Activated naive CD4-positive, alpha-beta T cell treated with anti-CD3 and anti-CD28 coated beads, Interleukin-2, amount 50 U/mL, for 16 hours (primary cell): ENCODE measurements at regions not wholly inside any gene's neighbourhood (a gene's known extent, or its start where the extent isn't known, plus 50 kb on each side); places are given as distances from the start of the nearest gene placed in this dataset.
"Not testable (repeated sequence)": the region's sequence is repeated elsewhere in the genome, so short reads cannot be mapped to it uniquely, and the experiment has no call there.

ENCODE experiments used
- DNase-seq: peaks from one replicate; pipeline ENCODE4 v3.0.0-alpha.2; 2020

GRCh38 chr3:187533797-187534196 is 136.4 kb downstream of the SST start:
- no peak for DNase-seq

- DNase-seq: no peak
Measured at GRCh38 chr3:187531831-187532230, 138.4 kb downstream of the SST start.

- DNase-seq: no peak
Measured at GRCh38 chr3:187522890-187523289, 147.3 kb downstream of the SST start.

DNA sequence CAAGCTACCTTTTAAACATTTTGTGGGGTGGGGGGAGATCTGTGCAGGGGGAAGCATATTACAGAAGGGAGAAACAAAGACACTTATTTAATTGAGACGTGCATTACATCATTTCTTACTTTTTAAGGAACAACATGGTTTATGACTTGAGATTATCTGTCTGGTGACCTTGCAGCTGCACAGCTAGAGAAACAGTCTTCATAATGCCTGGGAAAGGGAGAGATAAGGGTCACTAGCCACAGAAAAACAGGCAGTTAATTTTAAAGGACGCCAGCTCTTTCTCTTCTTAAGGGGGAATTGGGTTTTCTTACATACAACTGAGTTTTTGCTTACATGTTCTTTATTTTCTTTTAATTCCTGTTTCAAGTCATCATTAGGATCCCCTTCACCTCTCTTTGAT is 147.9 kb downstream of the SST start:
- DNase-seq: no peak

- no peak for DNase-seq
Measured at GRCh38 chr3:187521546-187521945, 148.6 kb downstream of the SST start.

DNA sequence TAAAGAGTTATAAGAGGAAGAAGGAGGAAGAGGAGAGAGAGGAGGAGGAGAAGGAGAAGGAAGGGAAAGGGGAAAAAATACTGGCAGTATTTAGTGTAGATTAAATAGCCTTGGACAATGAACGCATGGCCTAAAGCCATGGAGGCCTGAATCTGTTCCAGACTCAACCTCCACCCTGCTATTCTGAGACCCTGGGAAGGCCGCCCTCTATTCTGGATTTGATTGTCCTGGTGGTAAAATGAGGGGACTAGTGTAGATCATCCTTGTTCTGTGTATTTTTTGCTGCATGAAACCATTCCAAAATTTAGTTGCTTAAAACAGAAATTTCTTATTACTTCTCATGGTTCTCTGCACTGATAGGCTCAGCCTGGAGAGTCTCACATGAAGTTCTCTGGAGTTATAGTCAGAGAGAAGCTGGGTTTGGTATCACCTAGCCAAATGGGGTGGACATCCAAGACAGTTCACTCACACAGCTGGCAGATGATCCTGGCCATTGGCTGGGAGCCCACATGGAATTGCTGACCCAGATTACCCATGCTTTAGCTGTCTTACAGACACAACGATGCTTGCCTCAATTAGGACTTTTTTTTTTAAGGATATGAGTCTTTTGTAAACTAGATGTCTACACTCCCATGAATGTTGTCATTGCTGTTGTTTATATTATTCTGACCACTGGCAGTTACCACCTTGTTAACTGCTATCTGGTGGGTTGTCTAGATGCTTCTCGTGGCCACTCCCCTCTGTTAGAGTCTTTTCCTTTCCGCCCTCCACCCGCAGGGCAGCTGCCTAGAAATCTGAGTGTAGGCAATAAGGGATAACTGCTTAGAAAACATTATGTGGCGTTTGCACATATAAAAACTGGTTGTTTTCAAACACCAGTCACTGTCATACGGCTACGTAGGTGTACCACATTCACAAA is 149.9 kb downstream of the SST start:
- DNase-seq: no peak

GRCh38 chr3:187519428-187519890 is 150.7 kb downstream of the SST start:
- no peak for DNase-seq

GRCh38 chr3:187518616-187519015 is 150.4 kb downstream of the RTP4 start:
- no peak for DNase-seq

GRCh38 chr3:187518207-187518606 is 150.0 kb downstream of the RTP4 start:
- DNase-seq: no peak

GRCh38 chr3:187516446-187517185 is 148.4 kb downstream of the RTP4 start:
- DNase-seq: no peak

DNA sequence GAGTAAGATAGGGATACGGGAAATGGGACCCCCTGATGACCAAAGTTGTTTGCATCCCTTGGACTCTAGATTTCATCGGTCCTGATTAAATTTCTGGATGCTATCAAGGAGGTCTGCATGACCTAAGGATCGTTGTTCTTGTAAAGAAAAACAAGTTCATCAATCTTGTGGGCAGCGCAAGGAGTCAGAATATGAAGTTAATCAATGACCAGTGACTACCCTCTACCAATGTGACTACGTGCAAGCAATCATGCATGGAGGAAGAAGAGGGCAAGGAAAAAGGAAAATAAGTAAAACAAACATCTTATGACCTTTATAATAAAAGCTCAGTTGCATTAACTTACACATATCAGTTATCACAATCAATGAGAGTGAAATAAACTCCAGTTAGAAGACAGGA is 139.7 kb downstream of the RTP4 start:
- no peak for DNase-seq

DNA sequence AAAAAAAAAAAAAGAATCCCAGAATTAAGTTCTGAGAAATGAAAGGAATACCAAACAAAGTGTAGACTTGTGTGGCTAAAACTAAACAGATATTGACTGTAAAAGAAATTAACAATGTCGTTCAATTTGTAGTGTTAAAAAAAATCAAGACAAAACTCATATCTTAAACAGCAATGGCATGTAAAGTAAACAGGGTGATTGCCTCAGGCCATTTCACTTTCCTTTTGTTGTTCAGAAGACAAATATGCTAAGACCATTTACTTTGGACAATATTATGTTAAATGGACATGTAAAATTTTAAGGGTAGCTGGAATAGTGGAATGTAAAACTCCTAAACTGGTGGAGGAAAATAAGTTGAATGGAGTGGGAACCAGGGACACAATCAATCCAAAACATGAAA is 139.1 kb downstream of the RTP4 start:
- DNase-seq: no peak

GRCh38 chr3:187504435-187504834 is 136.2 kb downstream of the RTP4 start:
- DNase-seq: no peak

DNA sequence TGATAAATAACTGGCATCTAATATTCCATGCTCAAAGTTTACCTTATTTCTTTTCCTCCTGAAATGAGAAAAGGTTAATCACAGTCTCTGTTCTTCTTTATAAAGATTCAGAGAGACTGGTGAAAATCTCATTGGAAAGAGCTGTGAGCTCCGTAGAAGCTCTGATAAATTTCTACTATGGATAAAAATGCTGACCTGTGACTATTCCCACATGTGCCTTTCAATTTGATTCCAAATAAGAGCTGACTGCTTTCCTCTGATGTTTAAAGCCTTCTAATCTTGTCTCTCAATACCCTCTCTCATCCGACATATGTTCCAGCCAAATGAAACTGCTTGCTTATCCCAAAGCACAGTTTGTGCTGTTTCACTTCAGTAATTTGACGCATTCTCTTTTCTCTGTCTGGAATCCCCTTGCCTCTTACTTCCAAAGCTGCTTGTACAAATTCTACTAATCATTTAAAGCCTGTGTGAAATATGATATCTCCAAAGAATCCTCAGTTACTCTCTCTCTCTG is 130.1 kb downstream of the RTP4 start:
- DNase-seq: no peak

DNA sequence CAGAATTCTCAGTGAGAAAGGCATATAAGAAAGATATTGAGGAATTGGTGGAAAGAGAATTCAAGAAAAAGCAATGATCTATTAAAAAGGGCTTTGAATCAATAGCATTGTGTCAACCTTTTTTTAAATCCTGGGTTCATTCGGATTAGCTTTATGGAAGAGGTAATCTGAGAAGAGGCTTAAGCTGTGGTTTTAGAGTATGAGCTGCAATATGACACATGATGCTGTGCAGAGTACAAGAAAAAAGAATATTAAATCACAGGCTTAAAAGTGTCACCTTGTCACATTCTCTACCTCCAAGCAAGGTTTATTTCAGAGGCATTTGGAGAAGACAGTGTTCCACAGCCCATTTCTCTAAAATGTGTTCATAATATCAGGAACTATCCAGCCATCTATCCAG is 128.9 kb downstream of the RTP4 start:
- DNase-seq: no peak

- DNase-seq: not testable (repeated sequence)
Measured at GRCh38 chr3:187494056-187494455, 125.9 kb downstream of the RTP4 start.

- no peak for DNase-seq
Measured at GRCh38 chr3:187491371-187491770, 123.2 kb downstream of the RTP4 start.

DNA sequence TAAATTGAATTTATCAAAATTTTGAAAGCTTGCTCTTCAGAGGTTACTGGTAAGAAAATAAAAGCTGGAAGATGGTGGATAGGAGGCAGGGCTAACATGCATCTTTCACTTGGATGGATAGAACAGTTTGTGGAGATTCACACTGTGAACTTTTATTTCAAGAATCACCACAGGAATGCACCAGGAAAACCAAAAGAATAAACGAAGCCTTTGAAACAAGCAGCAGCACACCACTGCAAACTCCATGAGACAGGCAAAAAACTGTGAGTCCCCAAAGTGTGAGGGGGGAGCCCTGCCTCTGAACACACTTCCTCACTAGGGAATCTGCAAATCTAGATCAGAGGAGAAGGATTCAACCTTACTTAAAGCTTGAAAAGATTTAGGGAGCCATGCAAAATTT is 122.2 kb downstream of the RTP4 start:
- no peak for DNase-seq

- DNase-seq: no peak
Measured at GRCh38 chr3:187484547-187485295, 116.5 kb downstream of the RTP4 start.

GRCh38 chr3:187481426-187481825 is 113.2 kb downstream of the RTP4 start:
- DNase-seq: no peak

- DNase-seq: not testable (repeated sequence)
Measured at GRCh38 chr3:187475613-187476012, 107.4 kb downstream of the RTP4 start.

DNA sequence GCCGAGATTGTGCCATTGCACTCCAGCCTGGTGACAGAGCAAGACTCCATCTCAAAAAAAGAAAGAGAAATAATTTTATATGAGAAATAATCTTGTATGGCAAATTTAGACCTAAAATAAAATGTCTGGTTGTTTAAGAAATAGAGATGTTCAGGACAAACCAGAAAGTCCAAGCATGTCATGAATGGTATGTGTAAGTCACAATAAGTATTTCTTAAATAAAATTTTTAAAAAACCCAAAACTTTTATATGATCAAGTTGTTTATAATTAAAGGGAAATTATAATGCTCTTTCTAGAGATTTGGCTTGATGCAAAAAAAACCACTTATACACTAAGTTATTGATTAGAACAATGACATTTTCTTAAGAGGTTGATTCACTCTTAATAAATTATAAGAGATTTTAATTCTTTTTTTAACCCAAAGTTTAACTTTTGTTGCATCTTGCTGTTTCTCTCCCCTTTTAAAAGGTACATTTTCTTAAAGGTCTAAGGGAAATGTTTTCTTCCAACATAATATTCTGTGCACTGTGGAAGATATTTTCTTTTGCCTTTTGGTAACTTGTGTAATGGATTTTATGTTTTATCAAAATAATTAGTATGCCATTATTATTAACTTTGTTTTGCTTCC is 105.7 kb downstream of the RTP4 start:
- DNase-seq: no peak

DNA sequence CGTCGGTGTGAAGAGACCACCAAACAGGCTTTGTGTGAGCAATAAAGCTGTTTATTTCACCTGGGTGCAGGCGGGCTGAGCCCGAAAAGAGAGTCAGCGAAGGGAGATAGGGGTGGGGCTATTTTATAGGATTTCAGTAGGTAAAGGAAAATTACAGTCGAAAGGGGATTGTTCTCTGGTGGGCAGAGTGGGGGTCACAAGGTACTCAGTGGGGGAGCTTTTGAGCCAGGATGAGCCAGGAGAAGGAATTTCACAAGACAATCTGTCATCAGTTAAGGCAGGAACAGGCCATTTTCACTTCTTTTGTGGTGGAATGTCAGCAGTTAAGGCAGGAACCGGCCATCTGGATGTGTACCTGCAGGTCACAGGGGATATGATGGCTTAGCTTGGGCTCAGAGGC is 98.1 kb downstream of the RTP4 start:
- not testable (repeated sequence) for DNase-seq
